KMS-11 (cell line): ENCODE measurements at regions not wholly inside any gene's neighbourhood (a gene's known extent, or its start where the extent isn't known, plus 50 kb on each side); places are given as distances from the start of the nearest gene placed in this dataset.

ENCODE experiments used
- H2AFZ ChIP-seq: fragments of 200-600 bp; sonication (generic); 2 replicates; pipeline ENCODE4 v1.6.1; 2016; ENCODE audit warnings: antibody characterized with exemption, mixed run types, low read depth
- H3K27ac ChIP-seq: fragments of 200-600 bp; sonication (generic); 2 replicates; pipeline ENCODE4 v1.6.1; 2016; ENCODE audit warnings: mild to moderate bottlenecking, mixed run types
- H3K27me3 ChIP-seq: fragments of 200-600 bp; sonication (generic); 2 replicates; pipeline ENCODE4 v1.6.1; 2017; ENCODE audit warnings: mild to moderate bottlenecking, low read depth, mixed run types, moderate library complexity; ENCODE audit not compliant: insufficient read depth
- H3K36me3 ChIP-seq: fragments of 200-600 bp; sonication (generic); 2 replicates; pipeline ENCODE4 v1.6.1; 2017; ENCODE audit warnings: mild to moderate bottlenecking, mixed run types; ENCODE audit not compliant: insufficient read depth
- H3K4me1 ChIP-seq: fragments of 200-600 bp; sonication (generic); 2 replicates; pipeline ENCODE4 v1.6.1; 2016; ENCODE audit warnings: mild to moderate bottlenecking, low read depth, mixed run types; ENCODE audit not compliant: poor library complexity, severe bottlenecking
- H3K4me2 ChIP-seq: fragments of 200-600 bp; sonication (generic); 2 replicates; pipeline ENCODE4 v1.7.0; 2016; ENCODE audit warnings: mild to moderate bottlenecking, mixed run types
- H3K4me3 ChIP-seq: fragments of 200-600 bp; sonication (generic); IDR thresholded peaks from 2 replicates; pipeline ENCODE4 v1.6.1; 2017; ENCODE audit warnings: low read depth, low read length, mixed read lengths; ENCODE audit not compliant: insufficient read depth
- H3K79me2 ChIP-seq: fragments of 200-600 bp; sonication (generic); 2 replicates; pipeline ENCODE4 v1.6.1; 2016; ENCODE audit warnings: low read depth, mixed run types; ENCODE audit not compliant: insufficient read depth
- H3K9ac ChIP-seq: fragments of 200-600 bp; sonication (generic); 2 replicates; pipeline ENCODE4 v1.6.1; 2016; ENCODE audit warnings: mild to moderate bottlenecking, mixed run types
- H4K20me1 ChIP-seq: fragments of 200-600 bp; sonication (generic); 2 replicates; pipeline ENCODE4 v1.6.1; 2016; ENCODE audit warnings: mild to moderate bottlenecking, mixed run types; ENCODE audit not compliant: insufficient read depth
- CTCF ChIP-seq: fragments of 200-600 bp; sonication (generic); conservative IDR thresholded peaks from 2 replicates; pipeline ENCODE4 v1.6.1; 2017; ENCODE audit warnings: low read depth, mild to moderate bottlenecking, antibody characterized with exemption, low read length, moderate library complexity, mixed read lengths

DNA sequence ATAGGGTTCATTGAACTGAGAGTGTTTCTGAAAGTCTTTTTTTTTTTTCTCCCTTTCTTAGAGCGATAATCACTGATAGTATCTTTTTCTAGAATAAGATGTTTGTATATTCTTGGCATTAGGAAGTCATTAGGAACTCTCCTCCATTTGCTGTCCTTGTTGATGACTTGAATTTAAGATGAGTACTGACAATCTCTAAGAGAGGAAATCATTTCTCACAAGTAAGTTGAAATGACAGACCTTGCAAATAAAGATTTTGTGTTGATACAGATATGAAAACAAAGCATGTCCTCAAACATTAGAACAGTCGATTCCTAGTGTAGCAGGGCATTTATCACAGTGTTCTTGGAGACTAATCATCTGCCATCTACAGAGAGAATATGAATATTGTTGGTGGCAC, 458.4 kb upstream of the SYT1 start:
- Histone ChIP-seq H3K4me3 (no peak overlapping the region), H4K20me1 (no peaks in the 10 kb centered on the region), H3K79me2 (no peaks in the 10 kb centered on the region), H3K4me2 (no peak overlapping the region), H3K27me3 (no peaks in the 10 kb centered on the region), H3K9ac (no peak overlapping the region), H3K36me3 (no peaks in the 10 kb centered on the region), H2AFZ (no peak overlapping the region), H3K4me1 (peaks cover 9% of the 10 kb centered on the region), H3K27ac (no peak overlapping the region)
- no peak for TF ChIP-seq CTCF

DNA sequence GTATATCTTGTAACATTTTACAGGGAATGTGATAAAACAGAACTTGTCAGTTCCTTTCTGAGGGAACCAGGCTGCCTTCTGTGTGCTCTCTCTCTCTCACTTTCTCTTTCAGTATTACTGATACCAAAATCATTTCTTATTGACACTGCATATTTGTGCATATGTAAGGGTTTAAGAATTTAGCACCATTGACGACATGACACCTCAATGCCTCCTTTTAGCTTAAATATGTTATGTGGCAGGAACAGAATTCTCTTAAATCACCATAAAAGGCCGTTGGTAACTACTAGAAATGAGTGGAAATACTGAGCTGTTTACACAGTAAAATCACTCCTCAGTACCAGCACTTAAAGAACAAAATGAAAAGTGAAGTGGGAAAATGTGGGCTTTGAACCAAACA, 457.7 kb upstream of the SYT1 start:
- Histone ChIP-seq H3K36me3 (no peaks in the 10 kb centered on the region), H3K9ac (no peak overlapping the region), H3K27ac (no peak overlapping the region), H3K4me2 (no peak overlapping the region), H3K27me3 (no peaks in the 10 kb centered on the region), H2AFZ (0 out of 2 replicates have a peak overlapping the region, but pooled peaks have one; percentile 8), H3K79me2 (no peaks in the 10 kb centered on the region), H3K4me3 (no peak overlapping the region), H3K4me1 (peaks cover 9% of the 10 kb centered on the region), H4K20me1 (no peaks in the 10 kb centered on the region)
- TF ChIP-seq CTCF: no peak

GRCh38 chr12:78407722-78408121, 456.9 kb upstream of the SYT1 start:
- no peak overlapping the region for H3K9ac ChIP-seq
- no peak overlapping the region for H3K4me2 ChIP-seq
- no peak for TF ChIP-seq CTCF
- H3K79me2 ChIP-seq: no peaks in the 10 kb centered on the region
- H3K4me3 ChIP-seq: no peak overlapping the region
- no peaks in the 10 kb centered on the region for H4K20me1 ChIP-seq
- no peaks in the 10 kb centered on the region for H3K36me3 ChIP-seq
- no peak overlapping the region for H2AFZ ChIP-seq
- peaks cover 9% of the 10 kb centered on the region for H3K4me1 ChIP-seq
- H3K27ac ChIP-seq: no peak overlapping the region
- H3K27me3 ChIP-seq: no peaks in the 10 kb centered on the region

- no peaks in the 10 kb centered on the region for H3K36me3 ChIP-seq
- H3K4me3 ChIP-seq: no peak overlapping the region
- no peak for TF ChIP-seq CTCF
- no peaks in the 10 kb centered on the region for H3K79me2 ChIP-seq
- H2AFZ ChIP-seq: no peak overlapping the region
- no peak overlapping the region for H3K9ac ChIP-seq
- no peak overlapping the region for H3K4me2 ChIP-seq
- no peaks in the 10 kb centered on the region for H3K4me1 ChIP-seq
- H3K27me3 ChIP-seq: no peaks in the 10 kb centered on the region
- H3K27ac ChIP-seq: no peak overlapping the region
- no peaks in the 10 kb centered on the region for H4K20me1 ChIP-seq
Measured at GRCh38 chr12:78414071-78414470, 450.5 kb upstream of the SYT1 start.
